OCI-LY7 (cell line): ENCODE measurements at regions not wholly inside any gene's neighbourhood (a gene's known extent, or its start where the extent isn't known, plus 50 kb on each side); places are given as distances from the start of the nearest gene placed in this dataset.

Experiments used
- BruUV-seq: library from RNA; stranded (reverse); fragments of 400-500 nt; replicated peaks from 2 replicates; lab custom pipeline; 2021; lab: Mats Ljungman, UMichigan
- CTCF ChIA-PET: fragments of 300-600 bp; sonication (Branson Sonifier 250); formaldehyde crosslinking; loops from one replicate; lab custom pipeline; 2022; ENCODE audit warnings: antibody characterized with exemption; ENCODE audit not compliant: unreplicated experiment; lab: Charles Lee
- POLR2A ChIA-PET: fragments of 300-600 bp; sonication (Branson Sonifier 250); formaldehyde crosslinking; loops from one replicate; lab custom pipeline; 2022; ENCODE audit warnings: antibody characterized with exemption; lab: Charles Lee
- DNase-seq: peaks from one replicate; pipeline ENCODE4 v3.0.0-alpha.2; 2015; ENCODE audit warnings: low spot score
- H2AFZ ChIP-seq: fragments of 200-600 bp; sonication (generic), shearing (Covaris generic); 2 replicates; pipeline ENCODE4 v1.6.1; 2014; ENCODE audit warnings: mild to moderate bottlenecking, antibody characterized with exemption, low read length, moderate library complexity
- H3K27ac ChIP-seq: fragments of 200-600 bp; sonication (generic); 2 replicates; pipeline ENCODE4 v1.5.1; 2014; ENCODE audit warnings: mixed run types, low read depth, mild to moderate bottlenecking, moderate library complexity, low read length, inconsistent platforms; ENCODE audit not compliant: poor library complexity, severe bottlenecking
- H3K36me3 ChIP-seq: fragments of 200-600 bp; sonication (generic); 2 replicates; pipeline ENCODE4 v1.6.1; 2014; ENCODE audit warnings: mild to moderate bottlenecking, antibody characterized with exemption, low read length, moderate library complexity, mixed read lengths; ENCODE audit not compliant: insufficient read depth
- H3K4me1 ChIP-seq: fragments of 200-600 bp; sonication (generic); 2 replicates; pipeline ENCODE4 v1.5.1; 2014; ENCODE audit warnings: mild to moderate bottlenecking, low read length; ENCODE audit not compliant: insufficient read depth, poor library complexity, severe bottlenecking
- H3K4me2 ChIP-seq: fragments of 200-600 bp; sonication (generic); 2 replicates; pipeline ENCODE4 v1.6.1; 2014; ENCODE audit warnings: mild to moderate bottlenecking, low read length
- H3K4me3 ChIP-seq: fragments of 200-600 bp; sonication (generic); 2 replicates; pipeline ENCODE4 v1.5.1; 2014; ENCODE audit warnings: mild to moderate bottlenecking, low read depth, low read length; ENCODE audit not compliant: poor library complexity, severe bottlenecking
- H3K79me2 ChIP-seq: fragments of 200-600 bp; sonication (generic); 2 replicates; pipeline ENCODE4 v1.6.1; 2016; ENCODE audit warnings: low read depth, mild to moderate bottlenecking, low read length, moderate library complexity, mixed read lengths; ENCODE audit not compliant: insufficient read depth
- H3K9me2 ChIP-seq: fragments of 200-600 bp; sonication (generic); 2 replicates; pipeline ENCODE4 v1.6.1; 2016; ENCODE audit warnings: mild to moderate bottlenecking, low read length, mixed read lengths; ENCODE audit not compliant: insufficient read depth
- H3K9me3 ChIP-seq: fragments of 200-600 bp; sonication (generic); 2 replicates; pipeline ENCODE4 v1.6.1; 2014; ENCODE audit warnings: mild to moderate bottlenecking, mixed run types, low read length, mixed read lengths
- H4K20me1 ChIP-seq: fragments of 200-600 bp; sonication (generic); 2 replicates; pipeline ENCODE4 v1.6.1; 2014; ENCODE audit warnings: mild to moderate bottlenecking, antibody characterized with exemption, low read length, moderate library complexity, mixed read lengths; ENCODE audit not compliant: insufficient read depth
- EZH2phosphoT487 ChIP-seq: fragments of 200-600 bp; sonication (generic); IDR thresholded peaks from 2 replicates; pipeline ENCODE4 v1.6.1; 2018; ENCODE audit warnings: low read depth, borderline replicate concordance, mild to moderate bottlenecking, mixed run types, antibody characterized with exemption, low read length, moderate library complexity, mixed read lengths
- intact Hi-C: fragments of 100-400 bp; cut with micrococcal nuclease; formaldehyde crosslinking; loops from one replicate; pipeline ENCODE4 v1.10.0; 2022; ENCODE audit not compliant: unreplicated experiment
- TF ChIP-seq, protein P1 (sequence below): fragments of 200-600 bp; sonication (generic); conservative IDR thresholded peaks from 2 replicates; pipeline ENCODE4 v1.5.1; 2014; ENCODE audit warnings: mild to moderate bottlenecking, antibody characterized with exemption, low read length, moderate library complexity, mixed read lengths

DNA sequence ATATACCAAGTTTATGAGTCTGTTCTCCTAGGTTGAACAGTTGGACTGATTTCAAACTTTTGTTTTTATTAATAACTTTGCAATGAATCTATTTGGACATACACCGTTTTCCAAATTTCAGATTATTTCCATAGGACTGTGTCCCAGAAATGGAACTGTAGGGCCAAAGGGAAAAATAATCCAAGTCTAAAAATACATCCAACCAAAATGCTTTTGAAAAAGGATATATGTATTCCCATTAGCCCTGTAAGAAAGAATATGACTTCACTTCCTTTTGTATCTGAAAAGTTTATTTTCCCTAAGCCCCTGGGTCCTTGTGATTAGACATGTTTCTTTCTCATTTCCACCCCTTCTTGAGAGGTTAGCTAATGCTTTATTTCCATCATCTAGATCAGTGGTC is 434.2 kb upstream of the MKI67 start:
- ChIA-PET POLR2A (no interaction called here), CTCF (no interaction called here)
- Histone ChIP-seq H3K79me2 (no peaks in the 10 kb centered on the region), H3K4me3 (no peak overlapping the region), H3K36me3 (no peaks in the 10 kb centered on the region), H2AFZ (no peak overlapping the region), H3K9me3 (no peaks in the 10 kb centered on the region), H4K20me1 (no peaks in the 10 kb centered on the region), H3K9me2 (no peaks in the 10 kb centered on the region), H3K27ac (no peak overlapping the region), H3K4me2 (no peak overlapping the region), H3K4me1 (no peaks in the 10 kb centered on the region)
- no peak for DNase-seq
- intact Hi-C loops = no loop called here
- TF ChIP-seq, protein P1, sequence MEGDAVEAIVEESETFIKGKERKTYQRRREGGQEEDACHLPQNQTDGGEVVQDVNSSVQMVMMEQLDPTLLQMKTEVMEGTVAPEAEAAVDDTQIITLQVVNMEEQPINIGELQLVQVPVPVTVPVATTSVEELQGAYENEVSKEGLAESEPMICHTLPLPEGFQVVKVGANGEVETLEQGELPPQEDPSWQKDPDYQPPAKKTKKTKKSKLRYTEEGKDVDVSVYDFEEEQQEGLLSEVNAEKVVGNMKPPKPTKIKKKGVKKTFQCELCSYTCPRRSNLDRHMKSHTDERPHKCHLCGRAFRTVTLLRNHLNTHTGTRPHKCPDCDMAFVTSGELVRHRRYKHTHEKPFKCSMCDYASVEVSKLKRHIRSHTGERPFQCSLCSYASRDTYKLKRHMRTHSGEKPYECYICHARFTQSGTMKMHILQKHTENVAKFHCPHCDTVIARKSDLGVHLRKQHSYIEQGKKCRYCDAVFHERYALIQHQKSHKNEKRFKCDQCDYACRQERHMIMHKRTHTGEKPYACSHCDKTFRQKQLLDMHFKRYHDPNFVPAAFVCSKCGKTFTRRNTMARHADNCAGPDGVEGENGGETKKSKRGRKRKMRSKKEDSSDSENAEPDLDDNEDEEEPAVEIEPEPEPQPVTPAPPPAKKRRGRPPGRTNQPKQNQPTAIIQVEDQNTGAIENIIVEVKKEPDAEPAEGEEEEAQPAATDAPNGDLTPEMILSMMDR = no peak
- no TSS peak for BruUV-seq

- no peaks in the 10 kb centered on the region for H3K9me3 ChIP-seq
- H3K79me2 ChIP-seq = no peaks in the 10 kb centered on the region
- H3K4me3 ChIP-seq = no peak overlapping the region
- H2AFZ ChIP-seq = no peak overlapping the region
- H3K4me1 ChIP-seq = no peaks in the 10 kb centered on the region
- H3K27ac ChIP-seq = no peak overlapping the region
- no peaks in the 10 kb centered on the region for H4K20me1 ChIP-seq
- intact Hi-C loops = no loop called here
- no TSS peak for BruUV-seq
- POLR2A ChIA-PET = no interaction called here
- H3K36me3 ChIP-seq = no peaks in the 10 kb centered on the region
- H3K9me2 ChIP-seq = no peaks in the 10 kb centered on the region
- H3K4me2 ChIP-seq = no peak overlapping the region
- CTCF ChIA-PET = no interaction called here
- TF ChIP-seq EZH2phosphoT487 = no peak
- TF ChIP-seq, protein P1 = no peak
- DNase-seq = no peak
Measured at GRCh38 chr10:128560993-128561392, 434.8 kb upstream of the MKI67 start.

DNA sequence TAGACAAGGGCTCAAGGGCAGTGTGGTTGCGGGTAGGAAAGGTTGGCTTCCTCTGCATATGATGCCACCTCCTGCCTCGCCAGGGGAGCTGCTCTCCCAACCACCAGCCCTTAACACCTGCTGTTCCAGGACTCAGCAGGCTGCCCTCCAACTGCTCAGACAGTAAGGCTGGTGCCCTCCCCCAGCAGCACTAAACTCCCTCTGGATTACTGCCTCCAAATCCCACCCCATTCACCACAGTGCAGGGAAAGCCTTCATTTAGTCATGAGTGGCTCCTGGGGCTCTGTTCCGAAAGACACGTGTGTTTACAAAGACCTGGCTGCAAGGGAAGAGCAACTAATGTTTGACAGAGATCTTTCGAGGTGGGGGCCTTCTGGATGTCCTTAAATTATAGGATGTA is 437.2 kb upstream of the MKI67 start:
- CTCF ChIA-PET = no interaction called here
- no peak for DNase-seq
- intact Hi-C loops = no loop called here
- Histone ChIP-seq H2AFZ (no peak overlapping the region), H4K20me1 (no peaks in the 10 kb centered on the region), H3K4me3 (no peak overlapping the region), H3K79me2 (no peaks in the 10 kb centered on the region), H3K27ac (no peak overlapping the region), H3K9me2 (no peaks in the 10 kb centered on the region), H3K9me3 (no peaks in the 10 kb centered on the region), H3K4me2 (no peak overlapping the region), H3K4me1 (no peaks in the 10 kb centered on the region), H3K36me3 (no peaks in the 10 kb centered on the region)
- BruUV-seq = no TSS peak
- TF ChIP-seq EZH2phosphoT487 = no peak
- TF ChIP-seq, protein P1 = no peak
- POLR2A ChIA-PET = interaction anchor here (1.7 kb wide), 1 partner anchor 9 kb away, joined by 3 read pairs; no protein-coding TSS in a partner anchor
